Trophoblast cell (in vitro differentiated cells and primary cell): ENCODE measurements at regions not wholly inside any gene's neighbourhood (a gene's known extent, or its start where the extent isn't known, plus 50 kb on each side); places are given as distances from the start of the nearest gene placed in this dataset.
"Not testable (repeated sequence)": the region's sequence is repeated elsewhere in the genome, so short reads cannot be mapped to it uniquely, and the experiment has no call there.

Experiments used
- DNase-seq, 2 donors: peaks; one replicate each; pipeline ENCODE4 v3.0.0-alpha.2; 2016
- H2AFZ ChIP-seq: 2 replicates; pipeline ENCODE4 v1.6.1; 2013; ENCODE audit warnings: low read length, moderate library complexity, mild to moderate bottlenecking; ENCODE audit not compliant: insufficient read depth, poor library complexity
- H2AK5ac ChIP-seq: 2 replicates; pipeline ENCODE4 v1.6.1; 2013; ENCODE audit warnings: mild to moderate bottlenecking, low read length
- H2BK120ac ChIP-seq: 2 replicates; pipeline ENCODE4 v1.6.1; 2013; ENCODE audit warnings: low read length, mild to moderate bottlenecking, moderate library complexity; ENCODE audit not compliant: insufficient read depth, poor library complexity
- H2BK12ac ChIP-seq: 2 replicates; pipeline ENCODE4 v1.6.1; 2013; ENCODE audit warnings: mild to moderate bottlenecking, low read length, moderate library complexity
- H2BK5ac ChIP-seq: 2 replicates; pipeline ENCODE4 v1.6.1; 2013; ENCODE audit warnings: low read length, low read depth, moderate library complexity, mild to moderate bottlenecking; ENCODE audit not compliant: poor library complexity
- H3K14ac ChIP-seq: 2 replicates; pipeline ENCODE4 v1.6.1; 2013; ENCODE audit warnings: mild to moderate bottlenecking, low read length
- H3K18ac ChIP-seq: 2 replicates; pipeline ENCODE4 v1.6.1; 2013; ENCODE audit warnings: mild to moderate bottlenecking, low read length
- H3K23ac ChIP-seq: 2 replicates; pipeline ENCODE4 v1.6.1; 2013; ENCODE audit warnings: low read length
- H3K27ac ChIP-seq: 2 replicates; pipeline ENCODE4 v1.5.1; 2013; ENCODE audit warnings: low read depth, mild to moderate bottlenecking, inconsistent platforms, low read length, moderate library complexity
- H3K27me3 ChIP-seq: 2 replicates; pipeline ENCODE4 v1.6.1; 2013; ENCODE audit warnings: inconsistent platforms, mild to moderate bottlenecking, low read length, moderate library complexity; ENCODE audit not compliant: insufficient read depth
- H3K36me3 ChIP-seq, 2 experiments: 1 replicate in 1 of 2; 2 replicates in 1 of 2; pipeline ENCODE4 v1.6.1; 2013; ENCODE audit warnings: low read length in 2 of 2, mild to moderate bottlenecking in 2 of 2, moderate library complexity in 1 of 2; ENCODE audit not compliant: insufficient read depth in 2 of 2, control insufficient read depth in 1 of 2
- H3K4ac ChIP-seq: 2 replicates; pipeline ENCODE4 v1.6.1; 2013; ENCODE audit warnings: low read depth, mild to moderate bottlenecking, low read length, moderate library complexity
- H3K4me1 ChIP-seq, 2 experiments: 1 replicate in 1 of 2; 2 replicates in 1 of 2; pipeline ENCODE4 v1.6.1; 2013; ENCODE audit warnings: low read length in 2 of 2, mild to moderate bottlenecking in 2 of 2, moderate library complexity in 1 of 2; ENCODE audit not compliant: insufficient read depth in 2 of 2, control insufficient read depth in 1 of 2
- H3K4me2 ChIP-seq: 2 replicates; pipeline ENCODE4 v1.6.1; 2013; ENCODE audit warnings: inconsistent platforms, mild to moderate bottlenecking, low read length, moderate library complexity
- H3K4me3 ChIP-seq: 2 replicates; pipeline ENCODE4 v1.5.1; 2013; ENCODE audit warnings: mild to moderate bottlenecking, low read depth, low read length, inconsistent platforms
- H3K79me1 ChIP-seq: one replicate; pipeline ENCODE4 v1.6.1; 2013; ENCODE audit warnings: low read length
- H3K79me2 ChIP-seq: 2 replicates; pipeline ENCODE4 v1.6.1; 2013; ENCODE audit warnings: low read length, mild to moderate bottlenecking; ENCODE audit not compliant: control insufficient read depth, insufficient read depth, poor library complexity
- H3K9ac ChIP-seq: 2 replicates; pipeline ENCODE4 v1.6.1; 2013; ENCODE audit warnings: mild to moderate bottlenecking, low read length
- H3K9me3 ChIP-seq: 2 replicates; pipeline ENCODE4 v1.6.1; 2013; ENCODE audit warnings: low read depth, mild to moderate bottlenecking, control low read depth, inconsistent platforms, low read length; ENCODE audit not compliant: insufficient read depth
- H4K12ac ChIP-seq: 2 replicates; pipeline ENCODE4 v1.6.1; 2013; ENCODE audit warnings: low read depth, mild to moderate bottlenecking, low read length, moderate library complexity
- H4K8ac ChIP-seq: 2 replicates; pipeline ENCODE4 v1.6.1; 2013; ENCODE audit warnings: low read depth, mild to moderate bottlenecking, low read length, moderate library complexity
- H4K91ac ChIP-seq: one replicate; pipeline ENCODE4 v1.6.1; 2013; ENCODE audit warnings: low read depth, mild to moderate bottlenecking, low read length, moderate library complexity
- WGBS: extraction: QIAGEN DNeasy Blood & Tissue Kit; methylation state at CpG from one replicate; pipeline ENCODE4 v1.1.7; 2013; ENCODE audit warnings: missing lambda C conversion rate; ENCODE audit not compliant: insufficient read length, insufficient coverage; ENCODE audit errors: extremely low coverage; 5-methylcytosine and 5-hydroxymethylcytosine counted together

GRCh38 chr7:73137922-73138321 lies 52.1 kb upstream of the SPDYE9 start:
- not testable (repeated sequence) for H2AK5ac ChIP-seq, H3K4me2 ChIP-seq, H2BK120ac ChIP-seq, H3K4ac ChIP-seq, H3K79me1 ChIP-seq, H3K4me3 ChIP-seq, H3K36me3 ChIP-seq, H3K27me3 ChIP-seq, H4K91ac ChIP-seq, H2BK12ac ChIP-seq, H3K18ac ChIP-seq, H4K12ac ChIP-seq, H3K9ac ChIP-seq, H3K27ac ChIP-seq, H3K14ac ChIP-seq, DNase-seq, H3K9me3 ChIP-seq, H3K4me1 ChIP-seq, H3K23ac ChIP-seq, H4K8ac ChIP-seq, H2AFZ ChIP-seq, H3K79me2 ChIP-seq, H2BK5ac ChIP-seq
- no CpG with 5 or more reads among the region's 3 CpGs for WGBS
